AG10803 (cell line): ENCODE measurements at regions not wholly inside any gene's neighbourhood (a gene's known extent, or its start where the extent isn't known, plus 50 kb on each side); places are given as distances from the start of the nearest gene placed in this dataset.
A peak's percentile ranks its signal among the peaks of the same experiment; 100 is the strongest.
"Not testable (repeated sequence)": the region's sequence is repeated elsewhere in the genome, so short reads cannot be mapped to it uniquely, and the experiment has no call there.

Experiments used
- DNase-seq: peaks from one replicate; pipeline ENCODE4 v3.0.0; 2010; ENCODE audit warnings: low read depth
- H3K4me3 ChIP-seq: 2 replicates; pipeline ENCODE4 v1.5.1; 2011; ENCODE audit warnings: mild to moderate bottlenecking, low read length, control low read depth
- TF ChIP-seq, protein P1 (sequence below): conservative IDR thresholded peaks from 2 replicates; pipeline ENCODE4 v1.5.1; 2011; ENCODE audit warnings: mild to moderate bottlenecking, low read length, control low read depth, inconsistent platforms

DNA sequence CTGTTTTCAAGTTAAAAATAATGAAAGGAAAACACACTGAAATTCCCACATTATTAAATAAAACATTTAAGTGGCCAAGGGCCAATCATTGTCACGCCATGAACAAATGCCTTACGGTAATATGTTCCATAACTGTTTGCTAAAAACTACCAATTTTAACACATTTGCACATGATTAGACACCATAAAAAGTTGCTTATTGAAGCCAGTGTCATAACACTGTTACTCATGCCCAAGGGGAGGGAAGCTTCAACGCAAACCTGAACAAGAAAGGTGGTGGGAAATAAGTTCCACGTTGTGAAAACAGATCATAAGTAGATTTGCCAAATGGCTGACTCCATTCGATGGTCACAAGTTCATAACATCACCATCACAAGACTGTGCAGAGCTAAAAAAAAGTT, 739.3 kb upstream of the FAM241A start:
- no peak overlapping the region for H3K4me3 ChIP-seq
- peak; percentile 39 for DNase-seq
- TF ChIP-seq, protein P1, sequence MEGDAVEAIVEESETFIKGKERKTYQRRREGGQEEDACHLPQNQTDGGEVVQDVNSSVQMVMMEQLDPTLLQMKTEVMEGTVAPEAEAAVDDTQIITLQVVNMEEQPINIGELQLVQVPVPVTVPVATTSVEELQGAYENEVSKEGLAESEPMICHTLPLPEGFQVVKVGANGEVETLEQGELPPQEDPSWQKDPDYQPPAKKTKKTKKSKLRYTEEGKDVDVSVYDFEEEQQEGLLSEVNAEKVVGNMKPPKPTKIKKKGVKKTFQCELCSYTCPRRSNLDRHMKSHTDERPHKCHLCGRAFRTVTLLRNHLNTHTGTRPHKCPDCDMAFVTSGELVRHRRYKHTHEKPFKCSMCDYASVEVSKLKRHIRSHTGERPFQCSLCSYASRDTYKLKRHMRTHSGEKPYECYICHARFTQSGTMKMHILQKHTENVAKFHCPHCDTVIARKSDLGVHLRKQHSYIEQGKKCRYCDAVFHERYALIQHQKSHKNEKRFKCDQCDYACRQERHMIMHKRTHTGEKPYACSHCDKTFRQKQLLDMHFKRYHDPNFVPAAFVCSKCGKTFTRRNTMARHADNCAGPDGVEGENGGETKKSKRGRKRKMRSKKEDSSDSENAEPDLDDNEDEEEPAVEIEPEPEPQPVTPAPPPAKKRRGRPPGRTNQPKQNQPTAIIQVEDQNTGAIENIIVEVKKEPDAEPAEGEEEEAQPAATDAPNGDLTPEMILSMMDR, result no peak

DNA sequence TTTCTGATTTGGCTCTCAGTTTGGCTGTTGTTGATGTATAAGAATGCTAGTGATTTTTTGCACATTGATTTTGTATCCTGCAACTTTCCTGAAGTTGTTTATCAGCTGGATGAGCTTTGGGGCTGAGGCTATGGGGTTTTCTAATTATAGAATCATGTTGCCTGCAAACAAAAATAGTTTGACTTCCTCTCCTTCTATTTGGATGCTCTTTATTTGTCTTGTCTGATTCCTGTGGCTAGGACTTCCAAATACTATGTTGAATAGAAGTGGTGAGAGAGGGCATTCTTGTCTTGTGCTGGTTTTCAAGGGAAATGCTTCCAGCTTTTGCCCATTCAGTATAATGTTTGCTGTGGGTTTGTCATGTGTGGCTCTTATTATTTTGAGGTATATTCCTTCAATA, 734.7 kb upstream of the FAM241A start:
- DNase-seq, result peak; percentile 10
- no peak overlapping the region for H3K4me3 ChIP-seq
- TF ChIP-seq, protein P1, result no peak

DNA sequence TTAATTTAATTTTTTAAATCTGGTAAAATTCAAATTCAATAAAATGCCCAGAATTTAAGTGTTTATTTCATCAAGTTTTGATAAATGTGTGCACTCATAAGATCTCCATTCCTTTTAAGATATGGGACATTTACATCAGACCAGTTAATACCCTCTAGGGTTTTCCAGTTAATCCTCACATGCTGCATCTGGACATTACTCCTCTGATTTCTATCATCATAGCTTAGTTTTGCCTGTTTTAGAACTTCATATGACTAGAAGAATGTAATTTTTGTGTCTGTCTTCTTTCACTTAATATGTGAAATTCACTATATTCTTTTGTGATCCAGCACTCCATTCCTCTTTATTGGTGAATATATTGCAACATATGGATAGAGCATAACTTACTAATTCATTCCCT, 727.7 kb upstream of the FAM241A start:
- TF ChIP-seq, protein P1, result no peak
- no peak overlapping the region for H3K4me3 ChIP-seq
- DNase-seq, result no peak

DNA sequence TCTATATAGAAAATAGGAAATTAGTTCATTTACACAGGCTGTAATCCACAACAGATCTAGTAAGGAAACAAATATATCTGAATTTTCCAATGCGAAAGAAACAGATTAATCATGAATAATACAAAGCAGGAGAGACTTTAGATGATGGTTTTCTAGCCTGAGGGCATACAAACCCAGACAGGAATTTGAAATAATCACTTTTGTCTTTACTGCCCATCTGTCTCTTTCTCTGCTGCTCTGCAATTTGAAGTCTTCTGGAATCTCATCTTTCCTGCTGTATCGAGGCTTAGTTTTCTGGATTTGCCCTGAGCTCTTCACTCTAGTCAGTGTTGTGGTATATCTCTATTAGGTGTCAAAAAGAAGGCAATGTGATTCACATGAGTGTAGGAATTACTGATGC, 711.8 kb upstream of the FAM241A start:
- TF ChIP-seq, protein P1, result no peak
- H3K4me3 ChIP-seq, result no peak overlapping the region
- no peak for DNase-seq

DNA sequence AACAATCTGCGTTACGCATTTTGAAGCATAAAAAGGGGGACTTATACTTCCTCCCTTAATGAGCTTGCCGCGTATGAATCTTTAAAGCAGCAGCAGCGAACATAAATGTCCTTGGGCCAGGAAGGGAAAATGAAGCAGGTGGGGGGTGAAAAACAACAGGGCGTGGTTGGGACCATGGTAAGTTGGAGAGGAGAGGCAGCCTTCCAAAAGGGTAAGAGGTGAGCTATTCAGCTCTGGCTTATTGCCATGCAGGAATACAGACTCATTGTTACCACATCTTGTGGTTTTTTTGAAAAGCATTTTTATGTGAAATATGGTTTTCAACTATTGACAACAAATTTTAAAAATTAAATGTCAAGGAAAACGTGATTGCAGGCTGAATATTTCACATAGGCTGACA, 710.7 kb upstream of the FAM241A start:
- peak; percentile 55 for DNase-seq
- TF ChIP-seq, protein P1, result no peak
- H3K4me3 ChIP-seq, result no peak overlapping the region

DNA sequence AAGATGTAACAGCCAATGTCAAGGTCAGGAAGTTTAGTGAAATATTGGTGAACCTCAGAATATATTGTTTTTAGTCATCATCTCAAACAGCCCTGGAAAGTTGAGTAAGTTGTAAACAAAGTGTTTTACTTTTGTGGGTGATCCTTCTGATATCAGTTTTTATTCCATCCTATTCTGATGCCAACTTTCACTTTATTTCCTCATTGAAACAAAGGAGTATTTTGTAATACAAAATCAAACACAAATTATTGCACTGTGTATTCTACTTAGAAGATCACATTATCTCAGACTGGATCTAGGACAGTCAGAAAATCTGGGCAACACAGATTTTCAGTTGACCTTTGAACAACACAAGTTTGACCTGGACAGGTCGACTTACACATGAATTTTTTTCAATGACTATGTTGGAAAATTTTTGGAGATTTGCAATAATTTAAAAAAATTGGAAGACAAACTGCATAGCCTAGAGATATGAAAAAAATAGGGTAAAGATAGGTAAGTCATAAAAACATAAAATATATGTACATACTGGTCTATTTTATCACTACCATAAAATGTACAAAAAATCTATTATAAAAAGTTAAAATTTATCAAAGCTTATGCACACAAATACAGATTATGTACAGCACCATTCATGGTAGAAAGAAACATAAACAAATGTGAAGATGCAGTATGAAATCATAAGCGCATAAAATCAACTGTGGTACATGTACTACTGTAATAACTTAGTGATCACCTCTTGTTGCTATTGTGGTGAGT, 709.1 kb upstream of the FAM241A start:
- TF ChIP-seq, protein P1, result no peak
- no peak overlapping the region for H3K4me3 ChIP-seq
- DNase-seq, result no peak

DNA sequence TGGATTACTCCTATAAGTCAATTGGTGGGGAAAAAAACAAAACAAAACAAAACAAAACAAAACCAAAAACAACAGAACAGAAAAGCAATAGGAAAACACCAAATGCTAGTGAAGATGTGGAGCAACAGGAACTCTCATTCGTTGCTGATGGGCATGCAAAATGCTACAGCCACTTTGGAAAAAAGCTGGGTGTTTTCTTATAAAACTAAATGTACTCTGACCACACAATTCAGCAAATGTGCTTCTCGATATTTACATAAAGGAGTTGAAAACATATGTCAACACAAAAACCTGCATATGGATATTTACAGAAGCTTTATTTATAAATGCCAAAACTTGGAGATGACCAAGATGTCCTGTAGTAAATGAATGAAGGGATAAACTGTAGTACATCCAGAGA, 703.6 kb upstream of the FAM241A start:
- TF ChIP-seq, protein P1, result no peak
- DNase-seq, result no peak
- H3K4me3 ChIP-seq, result no peak overlapping the region

DNA sequence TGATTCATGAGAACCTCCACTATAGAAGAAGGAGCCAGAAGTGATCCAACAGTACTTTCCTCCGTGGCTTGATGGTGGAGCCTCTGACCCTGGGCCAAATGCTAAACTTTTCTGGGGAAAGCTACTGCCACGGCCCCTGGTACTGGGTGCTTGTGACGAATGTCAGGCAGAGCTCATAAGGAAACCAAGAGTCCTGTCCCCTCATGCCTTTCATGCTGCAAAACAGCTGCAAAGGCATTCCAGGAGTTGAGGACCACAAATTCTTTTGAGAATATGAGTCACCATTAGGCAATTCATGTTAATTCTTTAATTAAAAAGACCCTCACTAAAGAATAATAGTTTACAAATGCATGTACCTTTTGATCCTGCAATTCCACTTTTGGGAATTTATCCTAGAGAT, 700.4 kb upstream of the FAM241A start:
- H3K4me3 ChIP-seq, result not testable (repeated sequence)
- DNase-seq, result peak; percentile 21
